22Rv1 (cell line): ENCODE measurements at regions not wholly inside any gene's neighbourhood (a gene's known extent, or its start where the extent isn't known, plus 50 kb on each side); places are given as distances from the start of the nearest gene placed in this dataset.

Experiments used
- H3K27ac ChIP-seq: fragments of 450-650 bp; 2 replicates; pipeline ENCODE4 v1.5.1; 2017
- CTCF ChIP-seq: fragments of 450-650 bp; IDR thresholded peaks from 2 replicates; pipeline ENCODE4 v1.5.1; 2017; ENCODE audit warnings: mild to moderate bottlenecking
- ZFX ChIP-seq: fragments of 450-650 bp; IDR thresholded peaks from 2 replicates; pipeline ENCODE4 v1.6.1; 2017; ENCODE audit warnings: antibody characterized with exemption, borderline replicate concordance

DNA sequence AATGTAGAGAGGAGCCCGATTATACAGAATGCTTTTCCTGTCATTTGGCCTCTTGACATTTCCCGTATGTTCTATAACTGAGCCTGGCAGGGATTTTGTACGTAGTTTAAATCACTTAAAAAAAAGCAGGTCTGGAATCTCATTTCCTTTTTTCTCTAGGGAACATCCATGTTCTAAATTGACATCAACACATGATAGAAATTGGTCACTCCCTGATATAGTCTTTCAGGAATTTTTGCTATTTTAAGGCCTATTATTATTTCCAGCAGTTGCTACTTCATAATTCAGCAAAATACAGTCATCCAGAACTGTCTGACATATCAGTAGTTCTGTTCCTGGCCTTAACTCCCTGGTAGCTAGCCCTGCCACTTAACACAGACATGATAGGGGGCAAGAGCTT is 565.7 kb upstream of the ZEB2 start:
- TF ChIP-seq CTCF (no peak), ZFX (no peak)
- no peak overlapping the region for H3K27ac ChIP-seq

DNA sequence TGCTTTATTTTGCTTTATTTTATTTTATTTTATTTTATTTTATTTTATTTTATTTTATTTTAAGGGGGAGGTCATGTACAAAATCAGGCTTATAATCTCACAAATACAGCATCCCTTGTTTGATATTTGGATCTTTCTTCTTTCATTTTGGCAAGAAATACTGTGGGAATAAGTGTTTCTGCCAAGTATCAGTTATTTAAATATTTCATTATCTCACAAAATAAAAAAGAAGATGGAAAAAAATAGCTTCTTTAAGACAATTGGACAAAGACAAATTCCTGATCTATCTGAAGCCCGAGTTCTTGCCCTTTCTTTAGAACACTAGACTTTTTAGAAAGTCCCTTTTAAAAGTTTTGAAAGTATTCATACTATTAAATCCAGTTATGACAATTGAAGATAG is 560.5 kb upstream of the ZEB2 start:
- no peak for TF ChIP-seq ZFX
- no peak overlapping the region for H3K27ac ChIP-seq

DNA sequence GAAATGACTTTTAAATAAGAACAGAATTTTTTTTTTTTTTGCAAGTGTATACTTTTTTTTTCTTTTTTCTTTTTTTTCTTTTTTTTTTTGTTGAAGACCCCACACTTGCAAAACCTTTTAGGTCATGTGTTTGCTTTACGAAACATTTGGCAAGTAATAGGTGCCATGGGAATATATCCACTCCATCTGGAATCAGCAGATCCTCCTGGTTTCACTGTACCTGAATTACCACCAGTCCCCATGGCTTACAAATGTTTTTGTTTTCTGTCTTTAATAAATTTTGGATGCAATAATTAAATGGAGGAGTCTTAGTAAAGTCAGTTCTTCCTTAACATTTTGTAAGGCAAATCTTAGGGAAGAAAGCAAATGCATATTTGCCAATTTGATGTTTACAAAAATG is 559.7 kb upstream of the ZEB2 start:
- TF ChIP-seq ZFX (no peak), CTCF (no peak)
- H3K27ac ChIP-seq = no peak overlapping the region

DNA sequence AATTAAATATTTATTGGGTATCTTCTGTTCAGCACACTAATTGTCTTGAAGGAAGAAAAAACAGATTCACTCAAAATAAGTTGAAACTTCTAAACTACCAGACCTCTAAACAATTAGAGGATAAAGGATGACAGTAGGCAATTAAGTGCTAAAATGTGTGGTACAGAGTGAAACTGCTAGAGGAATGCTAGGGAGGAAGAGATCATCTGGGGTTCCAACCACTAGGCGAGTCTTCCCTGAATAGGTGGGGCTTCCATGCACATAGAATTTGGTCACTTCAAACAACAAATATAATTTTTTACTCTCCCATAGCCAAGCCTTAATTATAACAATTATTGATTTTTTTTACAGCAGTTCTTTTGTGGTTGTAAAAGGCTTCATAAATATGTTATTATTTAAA is 559.0 kb upstream of the ZEB2 start:
- TF ChIP-seq CTCF (no peak), ZFX (no peak)
- H3K27ac ChIP-seq = no peak overlapping the region

DNA sequence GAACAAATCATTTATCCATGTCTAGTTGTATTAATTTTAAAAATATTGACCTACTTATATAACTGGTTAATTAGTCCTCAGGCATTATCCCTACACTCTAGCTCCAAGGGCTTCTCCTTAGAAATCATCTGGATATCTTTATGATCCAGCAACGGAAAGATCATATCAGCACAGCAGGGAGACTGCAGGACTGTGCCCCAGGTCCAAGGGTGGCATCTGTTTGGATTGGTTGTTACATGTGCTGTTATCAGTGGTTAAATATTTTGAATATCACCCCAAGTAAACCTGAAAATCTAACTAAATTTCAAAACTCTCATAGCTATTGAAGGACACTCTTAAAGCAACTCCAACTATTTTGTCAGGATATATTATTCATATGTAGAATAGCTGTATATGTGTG is 556.2 kb upstream of the ZEB2 start:
- no peak for TF ChIP-seq CTCF
- no peak for TF ChIP-seq ZFX
- H3K27ac ChIP-seq = no peak overlapping the region

DNA sequence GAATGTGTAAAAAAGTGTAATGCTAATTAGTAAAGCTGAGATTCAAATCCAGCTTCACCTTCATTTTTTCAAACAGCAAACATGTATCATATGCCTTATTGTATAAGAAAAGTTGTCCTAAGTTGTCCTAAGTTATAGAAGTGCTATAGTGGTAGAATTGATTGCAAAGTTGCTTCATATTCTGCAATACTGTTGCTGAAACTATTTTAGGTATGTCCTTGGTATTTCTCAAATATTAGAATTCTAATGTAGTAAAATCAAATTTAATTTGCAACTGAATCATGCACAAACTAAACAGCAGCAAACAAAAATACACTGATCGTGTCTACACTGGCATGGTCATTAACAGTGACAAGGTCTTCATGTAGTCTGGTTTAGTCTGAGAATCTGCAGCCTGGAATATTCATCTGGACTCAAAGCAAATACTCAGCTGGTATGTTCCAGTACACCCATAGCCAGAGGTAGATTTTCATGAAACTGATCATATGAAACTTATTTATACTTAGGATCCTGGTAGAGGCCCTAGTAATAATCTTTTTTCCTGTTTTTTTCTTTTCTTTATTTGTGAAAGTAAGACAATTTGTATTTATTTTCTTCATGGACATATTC is 555.6 kb upstream of the ZEB2 start:
- H3K27ac ChIP-seq = no peak overlapping the region
- TF ChIP-seq ZFX (no peak), CTCF (no peak)

DNA sequence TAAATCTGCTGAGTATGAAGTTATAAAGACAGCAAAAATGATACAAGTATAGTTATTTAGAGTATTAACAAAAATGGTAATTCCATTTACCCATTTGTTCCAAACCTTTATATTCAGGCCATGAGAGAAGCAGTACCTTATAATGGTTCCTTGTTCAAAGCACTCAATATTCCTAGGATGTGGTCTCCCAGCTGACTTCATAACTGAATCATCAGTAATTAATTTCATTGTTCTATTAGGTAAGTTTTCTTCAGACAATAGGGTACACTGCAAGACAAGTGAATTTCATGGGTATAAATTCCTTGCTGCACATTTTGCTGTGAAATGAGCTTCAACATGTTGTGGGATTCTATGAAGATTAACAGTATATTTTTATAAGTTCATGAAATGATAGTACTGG is 550.8 kb upstream of the ZEB2 start:
- no peak overlapping the region for H3K27ac ChIP-seq
- TF ChIP-seq CTCF (no peak), ZFX (no peak)

GRCh38 chr2:145068509-145068908 is 548.6 kb upstream of the ZEB2 start:
- H3K27ac ChIP-seq = no peak overlapping the region
- TF ChIP-seq ZFX (no peak), CTCF (no peak)
